ENCODE measurements at regions not wholly inside any gene's neighbourhood (a gene's known extent, or its start where the extent isn't known, plus 50 kb on each side); places are given as distances from the start of the nearest gene placed in this dataset.

- Mint-ChIP-seq H3K4me3 (ENCODE audit: low read depth, unreplicated experiment) (no peak overlapping the region), H3K27me3 (ENCODE audit: unreplicated experiment) (no peaks in the 10 kb centered on the region), H3K4me1 (ENCODE audit: low read depth, unreplicated experiment) (no peaks in the 10 kb centered on the region), H3K36me3 (ENCODE audit: insufficient read depth, unreplicated experiment) (peaks cover 4% of the 10 kb centered on the region), H3K9me3 (ENCODE audit: low read depth, unreplicated experiment) (no peaks in the 10 kb centered on the region), H3K27ac (ENCODE audit: unreplicated experiment) (no peak overlapping the region)
- no peak for DNase-seq
- intact Hi-C loops (cut with micrococcal nuclease; ENCODE audit: unreplicated experiment), result no loop called here
- CTCF ChIA-PET, result no interaction called here
- no peak for TF ChIP-seq CTCF (IDR thresholded peaks at IDR 0.05; ENCODE audit: unreplicated experiment)
- BruUV-seq (replicated peaks), result no TSS peak
These were observed 70.5 kb upstream of the CPSF6 start for GRCh38 chr12:69168828-69169227.

GRCh38 chr12:69170293-69170692 lies 69.1 kb upstream of the CPSF6 start:
- no peaks in the 10 kb centered on the region for H3K27me3 Mint-ChIP-seq (ENCODE audit: unreplicated experiment)
- intact Hi-C loops (cut with micrococcal nuclease; ENCODE audit: unreplicated experiment), result no loop called here
- BruUV-seq (replicated peaks), result no TSS peak
- no peak overlapping the region for H3K4me3 Mint-ChIP-seq (ENCODE audit: low read depth, unreplicated experiment)
- CTCF ChIA-PET, result interaction anchor here (0.7 kb wide), 1 partner anchor 735 kb away, joined by 4 read pairs; no protein-coding TSS in a partner anchor
- no peaks in the 10 kb centered on the region for H3K4me1 Mint-ChIP-seq (ENCODE audit: low read depth, unreplicated experiment)
- H3K36me3 Mint-ChIP-seq (ENCODE audit: insufficient read depth, unreplicated experiment), result peaks cover 4% of the 10 kb centered on the region
- no peak for DNase-seq
- no peak for TF ChIP-seq CTCF (IDR thresholded peaks at IDR 0.05; ENCODE audit: unreplicated experiment)
- H3K9me3 Mint-ChIP-seq (ENCODE audit: low read depth, unreplicated experiment), result no peaks in the 10 kb centered on the region
- H3K27ac Mint-ChIP-seq (ENCODE audit: unreplicated experiment), result no peak overlapping the region

- Mint-ChIP-seq H3K27ac (ENCODE audit: unreplicated experiment) (no peak overlapping the region), H3K4me3 (ENCODE audit: low read depth, unreplicated experiment) (no peak overlapping the region), H3K4me1 (ENCODE audit: low read depth, unreplicated experiment) (no peaks in the 10 kb centered on the region), H3K27me3 (ENCODE audit: unreplicated experiment) (no peaks in the 10 kb centered on the region), H3K9me3 (ENCODE audit: low read depth, unreplicated experiment) (no peaks in the 10 kb centered on the region), H3K36me3 (ENCODE audit: insufficient read depth, unreplicated experiment) (peaks cover 4% of the 10 kb centered on the region)
- no peak for TF ChIP-seq CTCF (IDR thresholded peaks at IDR 0.05; ENCODE audit: unreplicated experiment)
- no TSS peak for BruUV-seq (replicated peaks)
- no peak for DNase-seq
- intact Hi-C loops (cut with micrococcal nuclease; ENCODE audit: unreplicated experiment), result no loop called here
- CTCF ChIA-PET, result no interaction called here
These were observed 67.5 kb upstream of the CPSF6 start for GRCh38 chr12:69171881-69172280.

GRCh38 chr12:69172491-69172890 lies 66.9 kb upstream of the CPSF6 start:
- Mint-ChIP-seq H3K36me3 (ENCODE audit: insufficient read depth, unreplicated experiment) (peaks cover 4% of the 10 kb centered on the region), H3K9me3 (ENCODE audit: low read depth, unreplicated experiment) (no peaks in the 10 kb centered on the region), H3K27me3 (ENCODE audit: unreplicated experiment) (no peaks in the 10 kb centered on the region), H3K27ac (ENCODE audit: unreplicated experiment) (no peak overlapping the region), H3K4me3 (ENCODE audit: low read depth, unreplicated experiment) (no peak overlapping the region), H3K4me1 (ENCODE audit: low read depth, unreplicated experiment) (no peaks in the 10 kb centered on the region)
- TF ChIP-seq CTCF (IDR thresholded peaks at IDR 0.05; ENCODE audit: unreplicated experiment), result no peak
- no peak for DNase-seq
- intact Hi-C loops (cut with micrococcal nuclease; ENCODE audit: unreplicated experiment), result no loop called here
- BruUV-seq (replicated peaks), result no TSS peak
- CTCF ChIA-PET, result no interaction called here

- no peak overlapping the region for H3K4me3 Mint-ChIP-seq (ENCODE audit: low read depth, unreplicated experiment)
- BruUV-seq (replicated peaks), result no TSS peak
- no peaks in the 10 kb centered on the region for H3K4me1 Mint-ChIP-seq (ENCODE audit: low read depth, unreplicated experiment)
- DNase-seq, result no peak
- no peaks in the 10 kb centered on the region for H3K9me3 Mint-ChIP-seq (ENCODE audit: low read depth, unreplicated experiment)
- intact Hi-C loops (cut with micrococcal nuclease; ENCODE audit: unreplicated experiment), result no loop called here
- CTCF ChIA-PET, result no interaction called here
- no peaks in the 10 kb centered on the region for H3K27me3 Mint-ChIP-seq (ENCODE audit: unreplicated experiment)
- peaks cover 4% of the 10 kb centered on the region for H3K36me3 Mint-ChIP-seq (ENCODE audit: insufficient read depth, unreplicated experiment)
- TF ChIP-seq CTCF (IDR thresholded peaks at IDR 0.05; ENCODE audit: unreplicated experiment), result no peak
- no peak overlapping the region for H3K27ac Mint-ChIP-seq (ENCODE audit: unreplicated experiment)
These were observed 66.0 kb upstream of the CPSF6 start for GRCh38 chr12:69173368-69173767.
